IMR-90 (cell line): ENCODE measurements at regions not wholly inside any gene's neighbourhood (a gene's known extent, or its start where the extent isn't known, plus 50 kb on each side); places are given as distances from the start of the nearest gene placed in this dataset.

Experiments
- ATAC-seq: fragments of 200-7000 bp; cut with Tn5 transposase; 2 replicates; pipeline ENCODE4 v1.9.1; 2020; ENCODE audit warnings: low read depth, mild to moderate bottlenecking, moderate library complexity
- BruUV-seq: library from RNA; stranded (reverse); fragments of 400-500 nt; replicated peaks from 2 replicates; lab custom pipeline; 2021; lab: Mats Ljungman, UMichigan
- CTCF ChIA-PET: fragments of 300-600 bp; formaldehyde crosslinking; extraction: SDS; loops from one replicate; lab custom pipeline; 2021; ENCODE audit warnings: antibody characterized with exemption; lab: Yijun Ruan, JAX
- POLR2A ChIA-PET: fragments of 300-600 bp; sonication (Branson Sonifier 250); formaldehyde crosslinking; loops from one replicate; lab custom pipeline; 2022; ENCODE audit warnings: antibody characterized with exemption; ENCODE audit not compliant: unreplicated experiment; lab: Charles Lee
- DNase-seq: peaks from one replicate; pipeline ENCODE4 v3.0.0; 2013
- H2AFZ ChIP-seq: replicated peaks from 2 replicates; pipeline ENCODE3; 2013; ENCODE audit warnings: low read length, mild to moderate bottlenecking; ENCODE audit not compliant: poor library complexity
- H2AK5ac ChIP-seq: 2 replicates; pipeline ENCODE4 v1.6.1; 2013; ENCODE audit warnings: low read depth, low read length, inconsistent platforms
- H2AK9ac ChIP-seq: replicated peaks from 2 replicates; pipeline ENCODE3; 2013; ENCODE audit warnings: mild to moderate bottlenecking, low read depth, low read length, moderate library complexity; ENCODE audit not compliant: poor library complexity
- H2BK120ac ChIP-seq: 2 replicates; pipeline ENCODE4 v1.6.1; 2013; ENCODE audit warnings: low read depth, low read length, inconsistent platforms
- H2BK15ac ChIP-seq: 3 replicates; pipeline ENCODE4 v1.6.1; 2013; ENCODE audit warnings: low read depth, low read length, inconsistent platforms
- H2BK20ac ChIP-seq: 2 replicates; pipeline ENCODE4 v1.6.1; 2013; ENCODE audit warnings: low read depth, mild to moderate bottlenecking, inconsistent platforms, low read length, moderate library complexity
- H2BK5ac ChIP-seq: 2 replicates; pipeline ENCODE4 v1.6.1; 2013; ENCODE audit warnings: mild to moderate bottlenecking, low read depth, low read length, inconsistent platforms; ENCODE audit not compliant: poor library complexity, severe bottlenecking
- H3K14ac ChIP-seq: replicated peaks from 2 replicates; pipeline ENCODE4 v1.6.1; 2013; ENCODE audit warnings: low read depth, low read length, inconsistent platforms
- H3K18ac ChIP-seq: 2 replicates; pipeline ENCODE4 v1.6.1; 2013; ENCODE audit warnings: low read depth, low read length, control low read depth
- H3K23ac ChIP-seq: 2 replicates; pipeline ENCODE4 v1.6.1; 2013; ENCODE audit warnings: low read depth, low read length, inconsistent platforms
- H3K27ac ChIP-seq: 2 replicates; pipeline ENCODE4 v1.5.1; 2013; ENCODE audit warnings: mild to moderate bottlenecking, control low read depth, low read length; ENCODE audit not compliant: insufficient read depth
- H3K27me3 ChIP-seq: 2 replicates; pipeline ENCODE4 v1.6.1; 2013; ENCODE audit warnings: low read length; ENCODE audit not compliant: control insufficient read depth, insufficient read depth
- H3K36me3 ChIP-seq: 2 replicates; pipeline ENCODE4 v1.6.1; 2013; ENCODE audit warnings: low read length, mixed read lengths; ENCODE audit not compliant: control insufficient read depth, insufficient read depth
- H3K4ac ChIP-seq: 2 replicates; pipeline ENCODE4 v1.6.1; 2013; ENCODE audit warnings: low read depth, low read length, inconsistent platforms
- H3K4me1 ChIP-seq: 2 replicates; pipeline ENCODE4 v1.6.1; 2013; ENCODE audit warnings: low read length, mixed read lengths; ENCODE audit not compliant: control insufficient read depth, insufficient read depth
- H3K4me2 ChIP-seq: 2 replicates; pipeline ENCODE4 v1.6.1; 2013; ENCODE audit warnings: low read depth, mild to moderate bottlenecking, control low read depth, low read length, moderate library complexity
- H3K4me3 ChIP-seq: 2 replicates; pipeline ENCODE4 v1.5.1; 2013; ENCODE audit warnings: low read depth, mild to moderate bottlenecking, control low read depth, low read length, moderate library complexity; ENCODE audit not compliant: insufficient read depth
- H3K56ac ChIP-seq: 2 replicates; pipeline ENCODE4 v1.6.1; 2013; ENCODE audit warnings: low read length, inconsistent platforms; ENCODE audit not compliant: insufficient read depth; ENCODE audit errors: extremely low read depth
- H3K79me1 ChIP-seq, 2 experiments: 2 replicates each; pipeline ENCODE4 v1.6.1; 2013; ENCODE audit warnings: low read length in 2 of 2, inconsistent platforms in 1 of 2, low read depth in 1 of 2
- H3K9ac ChIP-seq: 2 replicates; pipeline ENCODE4 v1.6.1; 2013; ENCODE audit warnings: low read depth, low read length, control low read depth
- H3K9me1 ChIP-seq: 2 replicates; pipeline ENCODE4 v1.6.1; 2013; ENCODE audit warnings: low read length, inconsistent platforms; ENCODE audit not compliant: insufficient read depth
- H3K9me3 ChIP-seq: 2 replicates; pipeline ENCODE4 v1.6.1; 2013; ENCODE audit warnings: low read length; ENCODE audit not compliant: control insufficient read depth, insufficient read depth
- H4K20me1 ChIP-seq: 2 replicates; pipeline ENCODE4 v1.6.1; 2013; ENCODE audit warnings: low read length, inconsistent platforms; ENCODE audit not compliant: insufficient read depth
- H4K5ac ChIP-seq: 2 replicates; pipeline ENCODE4 v1.6.1; 2013; ENCODE audit warnings: mild to moderate bottlenecking, low read depth, low read length, control low read depth
- H4K8ac ChIP-seq, 2 experiments: 2 replicates each; pipeline ENCODE4 v1.6.1; 2013; ENCODE audit warnings: low read depth in 2 of 2, low read length in 2 of 2, control low read depth in 1 of 2, inconsistent platforms in 1 of 2
- H4K91ac ChIP-seq: 2 replicates; pipeline ENCODE4 v1.6.1; 2013; ENCODE audit warnings: low read depth, low read length, inconsistent platforms; ENCODE audit not compliant: insufficient read depth
- MAFK ChIP-seq: IDR thresholded peaks from 2 replicates; pipeline ENCODE4 v1.6.1; 2012; ENCODE audit warnings: low read depth, low read length, improper control_type of control experiment
- WGBS, 2 experiments: methylation state at CpG; one replicate each; pipeline versions ENCODE4 v1.1.5 to v1.1.7; 2013; ENCODE audit warnings: missing lambda C conversion rate in 2 of 2; ENCODE audit not compliant: insufficient read length in 1 of 2; ENCODE audit errors: extremely low coverage in 2 of 2; 5-methylcytosine and 5-hydroxymethylcytosine counted together
- dilution Hi-C: fragments of 300-500 bp; cut with HindIII; formaldehyde crosslinking; loops from one replicate; pipeline ENCODE4 v1.14.3; 2018; ENCODE audit warnings: low sequenced_read_pairs; ENCODE audit not compliant: unreplicated experiment
- in situ Hi-C: fragments of 300-500 bp; cut with MboI; formaldehyde crosslinking; loops from 3 replicates; pipeline ENCODE4 v1.14.3; 2019; ENCODE audit warnings: low sequenced_read_pairs, inconsistent platforms, mixed read lengths
- intact Hi-C: fragments of 100-400 bp; cut with micrococcal nuclease; formaldehyde crosslinking; loops from 2 replicates; pipeline ENCODE4 v1.10.0; 2022

- Histone ChIP-seq H2AFZ (no peak overlapping the region), H4K8ac (no peak overlapping the region), H3K36me3 (no peaks in the 10 kb centered on the region), H3K18ac (no peak overlapping the region), H3K9ac (no peak overlapping the region), H3K4me3 (no peak overlapping the region), H3K23ac (no peak overlapping the region), H3K4me1 (no peaks in the 10 kb centered on the region), H3K56ac (no peak overlapping the region), H2AK9ac (no peak overlapping the region), H2AK5ac (no peak overlapping the region), H3K79me1 (no peaks in the 10 kb centered on the region), H3K4me2 (no peak overlapping the region), H3K27me3 (no peaks in the 10 kb centered on the region), H2BK5ac (no peak overlapping the region), H4K91ac (no peak overlapping the region), H3K9me1 (peaks cover 3% of the 10 kb centered on the region; the same call in 1 of the 2 replicates), H3K27ac (no peak overlapping the region), H3K4ac (no peak overlapping the region), H3K9me3 (no peaks in the 10 kb centered on the region), H2BK15ac (no peak overlapping the region), H2BK120ac (no peak overlapping the region), H4K5ac (no peak overlapping the region), H3K14ac (no peak overlapping the region), H2BK20ac (no peak overlapping the region), H4K20me1 (no peaks in the 10 kb centered on the region)
- ATAC-seq (no peak), DNase-seq (no peak)
- dilution Hi-C loops (no loop called here), in situ Hi-C loops (no loop called here), intact Hi-C loops (no loop called here)
- BruUV-seq: no TSS peak
- CTCF ChIA-PET: no interaction called here
- no CpG with 5 or more reads among the region's 3 CpGs for WGBS, 2 experiments
- no peak for TF ChIP-seq MAFK
- POLR2A ChIA-PET: no interaction called here
Observed at GRCh38 chr2:6393819-6394218, 471.9 kb downstream of the CMPK2 start.
